Mesenchymal stem cell (in vitro differentiated cells and primary cell): ENCODE measurements at regions not wholly inside any gene's neighbourhood (a gene's known extent, or its start where the extent isn't known, plus 50 kb on each side); places are given as distances from the start of the nearest gene placed in this dataset.
"Not testable (repeated sequence)": the region's sequence is repeated elsewhere in the genome, so short reads cannot be mapped to it uniquely, and the experiment has no call there.

Experiments used
- DNase-seq: peaks from one replicate; pipeline ENCODE4 v3.0.0-alpha.2; 2013
- H2AFZ ChIP-seq: one replicate; pipeline ENCODE4 v1.6.1; 2013; ENCODE audit warnings: low read depth, mild to moderate bottlenecking, control low read depth, inconsistent platforms, low read length, moderate library complexity
- H2AK5ac ChIP-seq: 2 replicates; pipeline ENCODE4 v1.6.1; 2013; ENCODE audit warnings: low read length, moderate library complexity, mild to moderate bottlenecking, inconsistent platforms; ENCODE audit not compliant: severe bottlenecking
- H2BK120ac ChIP-seq: one replicate; pipeline ENCODE4 v1.6.1; 2013; ENCODE audit warnings: low read depth, mild to moderate bottlenecking, inconsistent platforms, low read length, moderate library complexity
- H2BK12ac ChIP-seq, 2 experiments: one replicate each; pipeline ENCODE4 v1.6.1; 2013; ENCODE audit warnings: inconsistent platforms in 2 of 2, low read length in 2 of 2, mild to moderate bottlenecking in 2 of 2, moderate library complexity in 2 of 2, control low read depth in 1 of 2
- H2BK15ac ChIP-seq: one replicate; pipeline ENCODE4 v1.6.1; 2013; ENCODE audit warnings: mild to moderate bottlenecking, low read depth, inconsistent platforms; ENCODE audit not compliant: poor library complexity, severe bottlenecking
- H2BK5ac ChIP-seq: 2 replicates; pipeline ENCODE4 v1.6.1; 2013; ENCODE audit warnings: low read depth, mild to moderate bottlenecking, low read length, control low read depth, inconsistent platforms; ENCODE audit not compliant: poor library complexity, severe bottlenecking
- H3K14ac ChIP-seq, 2 experiments: one replicate each; pipeline ENCODE4 v1.6.1; 2013; ENCODE audit warnings: inconsistent platforms in 2 of 2, low read length in 2 of 2, control low read depth in 1 of 2, mild to moderate bottlenecking in 1 of 2, moderate library complexity in 1 of 2
- H3K18ac ChIP-seq, 2 experiments: one replicate each; pipeline ENCODE4 v1.6.1; 2013; ENCODE audit warnings: inconsistent platforms in 2 of 2, low read length in 2 of 2, control low read depth in 1 of 2, low read depth in 1 of 2, mild to moderate bottlenecking in 1 of 2
- H3K23ac ChIP-seq, 2 experiments: one replicate each; pipeline ENCODE4 v1.6.1; 2013; ENCODE audit warnings: inconsistent platforms in 2 of 2, low read length in 2 of 2, mild to moderate bottlenecking in 2 of 2, moderate library complexity in 2 of 2, control low read depth in 1 of 2
- H3K27ac ChIP-seq: 2 replicates; pipeline ENCODE4 v1.5.1; 2013; ENCODE audit warnings: mild to moderate bottlenecking, moderate library complexity, low read length, control low read depth, inconsistent platforms; ENCODE audit not compliant: poor library complexity, severe bottlenecking
- H3K27me3 ChIP-seq, 2 experiments: 2 replicates each; pipeline versions ENCODE4 v1.6.1 to v1.7.0; 2013; ENCODE audit warnings: low read length in 2 of 2, mild to moderate bottlenecking in 2 of 2, moderate library complexity in 2 of 2, control low read depth in 1 of 2, inconsistent platforms in 1 of 2; ENCODE audit not compliant: control insufficient read depth in 1 of 2, insufficient read depth in 1 of 2
- H3K36me3 ChIP-seq, 2 experiments: 2 replicates each; pipeline versions ENCODE4 v1.6.1 to v1.7.0; 2013; ENCODE audit warnings: low read length in 2 of 2, control low read depth in 1 of 2, inconsistent platforms in 1 of 2, low read depth in 1 of 2, mild to moderate bottlenecking in 1 of 2; ENCODE audit not compliant: insufficient read depth in 2 of 2, control insufficient read depth in 1 of 2
- H3K4ac ChIP-seq, 2 experiments: one replicate each; pipeline ENCODE4 v1.6.1; 2013; ENCODE audit warnings: inconsistent platforms in 2 of 2, low read length in 2 of 2, mild to moderate bottlenecking in 2 of 2, moderate library complexity in 2 of 2, control low read depth in 1 of 2, low read depth in 1 of 2
- H3K4me1 ChIP-seq: 2 replicates; pipeline ENCODE4 v1.6.1; 2013; ENCODE audit warnings: low read depth, low read length, control low read depth; ENCODE audit not compliant: control insufficient read depth, insufficient read depth
- H3K4me2 ChIP-seq: 2 replicates; pipeline ENCODE4 v1.6.1; 2013; ENCODE audit warnings: low read length, mild to moderate bottlenecking, inconsistent platforms; ENCODE audit not compliant: poor library complexity, severe bottlenecking
- H3K4me3 ChIP-seq, 2 experiments: 2 replicates each; pipeline versions ENCODE4 v1.5.1 to v1.7.0; 2013; ENCODE audit warnings: low read length in 2 of 2, mild to moderate bottlenecking in 2 of 2, control low read depth in 1 of 2, low read depth in 1 of 2; ENCODE audit not compliant: insufficient read depth in 1 of 2
- H3K79me1 ChIP-seq: replicated peaks from 2 replicates; pipeline ENCODE4 v1.6.1; 2013; ENCODE audit warnings: mild to moderate bottlenecking, control low read depth, low read length, inconsistent platforms; ENCODE audit not compliant: poor library complexity, severe bottlenecking
- H3K9ac ChIP-seq: 2 replicates; pipeline ENCODE4 v1.7.0; 2013; ENCODE audit warnings: mild to moderate bottlenecking, low read length, moderate library complexity
- H3K9me3 ChIP-seq: 2 replicates; pipeline ENCODE4 v1.7.0; 2013; ENCODE audit warnings: mild to moderate bottlenecking, low read length; ENCODE audit not compliant: control insufficient read depth
- H4K8ac ChIP-seq: one replicate; pipeline ENCODE4 v1.6.1; 2013; ENCODE audit warnings: inconsistent platforms, mild to moderate bottlenecking, low read length, moderate library complexity
- H4K91ac ChIP-seq: one replicate; pipeline ENCODE4 v1.6.1; 2013; ENCODE audit warnings: mild to moderate bottlenecking, low read length, inconsistent platforms
- WGBS: methylation state at CpG from one replicate; pipeline ENCODE4 v1.1.7; 2013; ENCODE audit warnings: mixed read lengths; 5-methylcytosine and 5-hydroxymethylcytosine counted together

- Histone ChIP-seq H2BK5ac (no peak overlapping the region), H2BK15ac (no peak overlapping the region), H3K79me1 (no peaks in the 10 kb centered on the region), H3K27me3 (no peaks in the 10 kb centered on the region), H4K91ac (no peak overlapping the region), H3K23ac (no peak overlapping the region), H2BK120ac (no peak overlapping the region), H3K9ac (no peak overlapping the region), H3K36me3 (no peaks in the 10 kb centered on the region), H3K18ac (no peak overlapping the region), H3K4me2 (no peak overlapping the region), H3K4me1 (no peaks in the 10 kb centered on the region), H4K8ac (no peak overlapping the region), H3K27ac (no peak overlapping the region), H2BK12ac (no peak overlapping the region), H2AK5ac (no peak overlapping the region), H3K4me3 (no peak overlapping the region), H3K9me3 (no peaks in the 10 kb centered on the region), H3K14ac (no peak overlapping the region), H3K4ac (no peak overlapping the region), H2AFZ (no peak overlapping the region)
- 100% methylated on average over 1 of the region's 2 CpGs for WGBS
- no peak for DNase-seq
Measured at GRCh38 chr12:29004936-29005304, 144.2 kb upstream of the FAR2 start.

- Histone ChIP-seq H3K4ac (no peak overlapping the region), H3K4me2 (no peak overlapping the region), H4K91ac (no peak overlapping the region), H4K8ac (no peak overlapping the region), H3K14ac (no peak overlapping the region), H3K4me1 (no peaks in the 10 kb centered on the region), H2BK120ac (no peak overlapping the region), H3K27ac (no peak overlapping the region), H3K23ac (no peak overlapping the region), H3K4me3 (no peak overlapping the region), H2AFZ (no peak overlapping the region), H3K9me3 (no peaks in the 10 kb centered on the region), H3K27me3 (no peaks in the 10 kb centered on the region), H2BK5ac (no peak overlapping the region), H2AK5ac (no peak overlapping the region), H3K18ac (no peak overlapping the region), H3K9ac (no peak overlapping the region), H3K79me1 (no peaks in the 10 kb centered on the region), H2BK12ac (no peak overlapping the region), H2BK15ac (no peak overlapping the region), H3K36me3 (no peaks in the 10 kb centered on the region)
- WGBS = 86% methylated on average over 1 of the region's 1 CpG
- DNase-seq = no peak
Measured at GRCh38 chr12:29008786-29009185, 140.3 kb upstream of the FAR2 start.

- Histone ChIP-seq H3K27me3 (no peaks in the 10 kb centered on the region), H3K4me2 (no peak overlapping the region)
Measured at GRCh38 chr12:29012673-29013072, 136.4 kb upstream of the FAR2 start.

GRCh38 chr12:29017532-29017931 is 131.5 kb upstream of the FAR2 start:
- DNase-seq, H2AFZ ChIP-seq, H3K23ac ChIP-seq, H3K36me3 ChIP-seq, H2BK5ac ChIP-seq, H3K4me3 ChIP-seq, H3K4ac ChIP-seq, H3K79me1 ChIP-seq, H2BK120ac ChIP-seq, H2BK15ac ChIP-seq, H4K8ac ChIP-seq, H3K9me3 ChIP-seq, H2AK5ac ChIP-seq, H3K4me2 ChIP-seq, H2BK12ac ChIP-seq, H4K91ac ChIP-seq, H3K27me3 ChIP-seq, H3K27ac ChIP-seq, H3K9ac ChIP-seq, H3K14ac ChIP-seq, H3K4me1 ChIP-seq, H3K18ac ChIP-seq: not testable (repeated sequence)
- 94% methylated on average over 1 of the region's 2 CpGs for WGBS

More at GRCh38 chr12:29012673-29013072, 136.4 kb upstream of the FAR2 start:
- no peak for DNase-seq
- Histone ChIP-seq H2BK12ac (no peak overlapping the region), H3K9ac (no peak overlapping the region), H2BK120ac (no peak overlapping the region), H2AK5ac (no peak overlapping the region), H4K91ac (no peak overlapping the region), H3K79me1 (no peaks in the 10 kb centered on the region), H3K14ac (no peak overlapping the region), H2AFZ (no peak overlapping the region), H3K23ac (no peak overlapping the region), H3K4me1 (no peaks in the 10 kb centered on the region), H3K27ac (no peak overlapping the region), H4K8ac (no peak overlapping the region), H3K18ac (no peak overlapping the region), H3K4me3 (no peak overlapping the region), H2BK5ac (no peak overlapping the region), H2BK15ac (no peak overlapping the region), H3K4ac (no peak overlapping the region), H3K36me3 (no peaks in the 10 kb centered on the region), H3K9me3 (no peaks in the 10 kb centered on the region)
- WGBS = 57% methylated on average over 1 of the region's 4 CpGs
